HT-29 (cell line): ENCODE measurements at regions not wholly inside any gene's neighbourhood (a gene's known extent, or its start where the extent isn't known, plus 50 kb on each side); places are given as distances from the start of the nearest gene placed in this dataset.

ENCODE experiments used
- DNase-seq: peaks from one replicate; pipeline ENCODE4 v3.0.0-alpha.2; 2015; ENCODE audit warnings: low spot score

DNA sequence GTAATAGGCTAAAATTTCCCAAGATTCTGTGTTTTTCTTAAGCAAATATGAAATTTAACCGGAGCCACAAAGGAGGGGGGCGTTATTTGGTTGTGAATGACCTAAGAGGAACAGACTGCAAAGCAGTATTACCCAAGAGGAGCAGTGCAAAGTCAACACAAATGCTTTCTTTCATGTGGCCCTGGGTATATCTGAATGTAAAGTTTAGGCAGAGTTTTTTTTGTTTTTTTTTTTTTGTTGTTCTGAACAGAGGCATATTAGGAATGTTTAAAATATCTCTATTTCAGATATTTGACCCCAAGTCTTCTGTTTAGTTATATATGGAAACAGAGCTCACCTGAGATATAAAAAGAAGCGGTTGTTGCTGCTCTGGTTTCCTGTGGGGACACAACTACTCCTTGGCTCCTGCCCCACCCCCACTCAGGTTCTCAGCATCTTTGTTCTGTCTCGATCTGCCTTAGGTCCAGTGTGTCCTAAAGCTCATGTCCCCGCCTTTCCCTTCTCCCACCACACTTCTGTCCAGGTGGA lies 220.7 kb downstream of the RFC3 start:
- no peak for DNase-seq

DNA sequence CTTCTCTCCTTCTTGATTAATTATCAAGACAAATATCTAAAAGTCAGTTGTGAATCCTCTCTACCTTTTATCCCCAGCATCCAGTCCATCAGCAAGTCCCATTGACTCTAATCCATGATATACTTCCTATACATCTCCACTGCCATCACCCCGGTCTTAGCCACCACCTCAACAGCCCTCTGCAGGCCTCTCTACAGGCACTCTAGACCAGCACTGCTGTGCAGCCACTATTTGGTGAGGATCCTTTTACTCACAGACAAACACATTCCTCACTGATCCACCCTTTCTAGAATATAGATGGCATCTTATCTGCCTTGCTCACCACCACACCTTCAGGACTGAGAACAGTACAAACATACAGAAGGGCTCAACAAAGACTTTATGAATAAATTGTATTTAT lies 221.7 kb downstream of the RFC3 start:
- no peak for DNase-seq

DNA sequence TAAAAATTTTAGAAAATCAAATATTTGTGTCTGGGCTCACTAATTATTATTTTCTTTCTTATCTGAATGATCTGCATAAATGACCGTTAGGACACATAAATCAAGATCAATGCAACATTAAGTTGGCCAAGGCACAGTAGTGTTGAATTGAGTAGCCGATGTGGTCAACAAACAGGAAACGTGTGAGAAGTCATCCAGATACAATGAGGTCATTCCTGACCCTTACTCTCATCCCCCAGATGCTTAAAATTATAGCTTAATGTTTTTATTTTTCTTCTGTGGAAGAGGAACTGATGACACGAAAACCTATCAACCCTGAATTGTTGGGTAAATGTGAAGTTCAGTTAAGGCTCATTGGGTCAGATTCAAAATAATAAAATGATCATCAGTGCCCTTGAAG lies 222.9 kb downstream of the RFC3 start:
- no peak for DNase-seq

DNA sequence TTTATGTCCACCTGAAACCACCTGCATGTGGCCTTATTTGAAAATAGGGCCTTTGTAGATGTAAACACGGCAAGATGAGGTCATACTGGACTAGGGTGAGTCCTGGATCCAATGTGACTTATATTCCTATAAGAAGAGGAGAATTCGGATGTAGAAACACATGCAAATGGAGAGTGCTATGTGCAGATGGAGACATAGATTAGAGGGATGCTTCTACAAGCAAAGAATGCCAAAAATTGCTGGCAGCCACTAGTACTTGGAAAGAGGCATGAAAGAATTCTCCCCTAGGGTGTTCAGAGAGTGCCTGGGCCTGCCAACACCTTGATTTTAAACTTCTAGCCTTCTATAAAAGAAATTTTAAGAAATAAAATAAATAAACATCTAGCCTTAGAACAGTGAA lies 226.1 kb downstream of the RFC3 start:
- no peak for DNase-seq

DNA sequence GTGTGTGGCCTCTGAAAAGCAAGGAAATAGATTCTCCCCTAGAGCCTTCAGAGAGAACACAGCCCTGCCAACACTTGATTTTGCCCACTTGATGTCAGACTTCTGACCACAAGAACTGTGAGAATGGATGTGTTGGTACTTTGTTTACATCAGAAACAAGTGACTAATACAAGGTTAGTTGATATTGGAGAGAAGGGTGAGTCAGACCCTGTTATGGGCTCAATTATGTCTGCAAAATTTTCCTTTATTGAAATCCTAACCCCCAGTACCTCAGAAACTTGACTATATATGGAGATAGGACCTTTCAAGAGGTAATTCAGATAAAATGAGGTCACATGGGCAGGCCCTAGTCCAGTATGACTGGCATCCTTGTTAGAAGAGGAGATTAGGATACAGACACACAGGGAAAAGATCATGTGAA lies 226.7 kb downstream of the RFC3 start:
- peak; percentile 23 for DNase-seq

DNA sequence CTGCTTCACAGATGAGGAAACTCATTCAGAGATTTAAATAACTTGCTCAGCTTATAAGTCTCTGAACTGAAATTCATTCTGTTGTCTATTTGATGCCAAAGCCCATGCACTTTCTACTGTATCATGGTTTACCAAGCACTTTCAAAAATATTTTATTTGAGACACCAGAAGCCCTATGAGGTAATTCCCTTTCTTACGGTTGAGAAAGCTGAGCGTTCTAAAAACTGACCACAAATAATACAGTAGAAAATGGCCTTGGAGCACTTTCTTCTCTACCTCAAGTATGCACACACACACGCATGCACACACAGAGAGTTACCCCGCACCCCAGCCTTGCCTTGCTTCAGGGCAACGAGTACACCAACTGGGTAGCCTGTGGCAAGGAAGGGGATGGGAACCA lies 228.5 kb downstream of the RFC3 start:
- no peak for DNase-seq

DNA sequence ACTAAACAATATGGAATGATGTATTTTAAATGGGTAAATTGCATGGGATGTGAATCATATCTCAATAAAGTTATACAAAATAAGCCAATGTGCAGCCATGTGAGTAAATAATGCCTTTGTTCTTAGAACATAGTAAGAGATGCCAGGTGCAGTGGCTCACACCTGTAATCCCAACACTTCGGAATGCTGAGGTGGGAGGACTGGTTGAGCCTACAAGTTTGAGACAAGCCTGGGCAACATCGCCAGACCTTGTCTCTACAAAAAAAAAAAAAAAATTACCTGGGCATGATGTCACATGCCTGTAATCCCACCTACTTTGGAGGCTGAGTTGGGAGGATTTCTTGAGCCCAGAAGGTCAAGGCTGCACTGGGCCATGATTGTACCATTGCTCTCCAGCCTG lies 230.7 kb downstream of the RFC3 start:
- DNase-seq = no peak

DNA sequence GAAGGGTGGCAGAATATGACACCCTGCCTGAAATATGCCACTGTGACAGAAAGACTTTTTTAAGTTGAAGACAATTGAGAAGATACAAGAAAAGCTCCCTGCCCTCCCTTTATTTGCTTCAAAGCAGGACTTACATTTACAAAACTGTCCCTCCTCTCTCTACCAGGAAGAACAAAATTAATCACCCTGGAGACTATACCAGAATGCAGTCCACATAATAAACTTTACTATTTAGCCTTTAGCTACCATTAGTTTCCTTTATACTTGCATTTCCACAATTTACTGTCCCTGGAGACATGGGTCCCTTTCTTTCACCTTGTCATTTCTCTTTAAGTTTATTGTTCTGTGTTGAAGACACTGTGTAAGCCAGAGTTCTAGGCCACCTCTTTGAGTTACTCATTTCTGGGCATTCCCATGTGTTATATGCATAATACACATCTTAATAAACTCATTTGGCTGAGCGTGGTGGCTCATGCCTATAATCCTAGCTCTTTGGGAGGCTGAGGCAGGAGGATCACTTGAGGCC lies 238.8 kb downstream of the RFC3 start:
- DNase-seq = no peak

DNA sequence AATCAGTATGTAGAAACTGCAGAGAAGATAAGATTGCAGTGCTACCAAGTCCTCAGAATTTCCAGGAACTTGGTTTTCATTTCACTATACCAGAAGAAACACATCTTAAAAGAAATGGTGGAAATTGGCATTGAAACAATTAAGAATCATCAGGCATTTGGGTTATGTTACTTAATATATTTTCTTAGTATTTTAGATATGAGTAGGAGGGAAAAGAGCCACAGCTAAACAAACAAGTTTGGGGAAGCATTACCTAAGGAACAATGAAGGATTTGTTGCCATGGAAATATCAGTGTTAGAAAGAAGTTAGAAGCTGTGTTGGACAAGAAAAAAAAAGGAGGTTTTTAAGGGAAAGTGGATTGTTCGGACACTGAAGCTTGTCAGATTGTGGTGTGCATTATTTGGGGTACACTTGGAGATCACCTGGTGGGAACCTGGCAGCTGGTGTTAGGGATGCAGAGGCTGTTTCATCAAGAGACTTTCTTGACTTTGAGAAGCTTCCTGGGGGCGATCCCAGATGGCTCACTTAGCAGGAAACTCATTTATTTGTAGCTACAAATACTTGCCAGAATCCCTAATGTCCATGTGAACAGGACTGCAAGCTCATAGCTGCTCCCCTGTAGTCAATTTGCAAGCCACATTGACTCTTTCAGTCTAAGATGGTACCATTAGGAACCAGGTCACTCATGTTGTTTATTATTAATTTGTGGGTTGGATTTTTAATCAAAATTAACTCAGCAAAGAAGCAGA lies 246.7 kb downstream of the RFC3 start:
- DNase-seq = no peak

DNA sequence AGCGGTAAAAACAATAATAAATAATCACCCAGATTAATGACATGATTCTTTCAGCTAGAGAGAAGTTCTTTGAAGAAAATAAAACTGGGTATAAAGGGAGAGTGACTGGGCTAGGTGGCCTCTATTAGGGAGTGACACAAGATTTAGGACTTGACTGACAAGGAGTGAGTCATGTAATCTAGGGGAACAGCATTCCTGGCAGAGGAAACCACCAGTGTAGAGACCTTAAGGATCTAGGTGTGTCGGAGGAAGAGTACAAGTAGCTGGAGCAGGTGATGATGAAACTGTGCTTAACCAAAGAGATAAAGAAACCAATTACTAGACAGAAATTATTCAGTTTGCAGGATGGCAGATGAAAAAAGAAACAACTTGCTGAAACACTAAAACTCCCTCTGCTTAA lies 248.0 kb downstream of the RFC3 start:
- DNase-seq = peak; percentile 74

DNA sequence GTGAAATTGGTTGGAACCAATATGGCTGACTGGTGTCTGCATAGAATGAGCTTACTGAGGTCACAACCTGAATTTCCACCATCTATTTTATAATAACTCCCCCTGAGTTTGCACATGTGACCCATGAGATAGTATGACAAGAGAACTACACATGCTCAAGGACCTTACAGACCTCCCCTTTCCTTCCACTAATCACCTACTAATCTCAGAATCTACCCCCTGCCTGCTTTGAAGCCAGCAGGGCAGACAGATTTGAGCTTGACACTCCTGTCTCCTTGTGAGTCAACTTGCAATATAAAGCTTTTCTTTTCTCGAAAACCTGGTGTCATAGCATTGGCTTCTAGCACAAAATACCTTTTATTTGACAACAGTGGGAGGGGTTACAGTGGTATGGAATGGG lies 248.4 kb downstream of the RFC3 start:
- no peak for DNase-seq

DNA sequence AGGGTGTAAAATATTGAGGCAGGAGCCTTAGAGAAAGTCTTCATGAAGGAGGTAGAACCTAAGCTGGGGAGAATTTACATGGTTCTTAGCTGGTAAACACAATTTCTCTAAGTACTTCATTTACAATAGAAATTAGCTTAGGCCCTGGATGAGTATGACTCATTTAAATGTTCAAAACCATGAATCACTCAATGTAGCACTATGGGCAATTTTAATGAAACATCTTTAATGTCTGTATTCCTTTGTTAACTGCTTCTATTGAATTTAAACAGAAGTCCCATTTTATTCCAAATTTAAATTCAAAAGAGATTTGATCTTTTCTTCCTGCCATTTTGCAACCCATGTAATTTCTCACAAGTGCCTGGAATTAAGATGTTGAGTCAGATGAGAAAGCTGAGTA lies 252.1 kb downstream of the RFC3 start:
- DNase-seq = no peak

DNA sequence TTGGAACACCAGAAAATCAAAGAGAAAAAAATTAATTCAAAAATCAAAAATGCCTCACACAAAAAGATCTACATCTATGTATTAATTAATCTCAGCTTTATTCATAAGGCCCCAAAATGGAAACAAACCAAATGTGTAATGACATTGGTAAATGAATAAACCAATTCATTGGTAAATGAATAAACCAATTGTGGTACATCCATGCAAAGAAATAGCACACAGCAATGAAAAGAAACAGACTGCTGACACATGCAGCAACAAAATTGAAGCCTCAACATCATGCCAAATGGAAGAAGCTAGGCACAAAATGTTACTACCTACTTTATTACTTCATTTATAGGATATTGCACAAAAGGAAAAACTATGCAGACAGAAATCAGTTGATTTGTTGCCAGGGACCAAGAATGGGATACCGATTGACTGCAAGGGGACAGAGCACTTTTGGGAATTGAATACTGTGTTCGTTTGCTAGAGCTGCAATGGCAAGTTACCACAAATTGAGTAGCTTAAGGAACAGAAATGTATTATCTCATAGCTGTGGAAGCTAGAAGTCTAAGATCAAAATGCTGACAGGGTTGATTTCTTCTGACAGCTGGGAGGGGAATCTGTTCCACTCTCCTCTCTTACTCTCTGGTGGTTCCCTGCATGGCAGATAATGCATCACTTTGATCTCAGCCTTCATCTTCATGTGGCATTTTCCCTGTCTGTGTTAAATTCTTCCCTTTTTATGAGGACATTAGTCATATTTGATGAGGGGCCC lies 252.8 kb downstream of the RFC3 start:
- no peak for DNase-seq

DNA sequence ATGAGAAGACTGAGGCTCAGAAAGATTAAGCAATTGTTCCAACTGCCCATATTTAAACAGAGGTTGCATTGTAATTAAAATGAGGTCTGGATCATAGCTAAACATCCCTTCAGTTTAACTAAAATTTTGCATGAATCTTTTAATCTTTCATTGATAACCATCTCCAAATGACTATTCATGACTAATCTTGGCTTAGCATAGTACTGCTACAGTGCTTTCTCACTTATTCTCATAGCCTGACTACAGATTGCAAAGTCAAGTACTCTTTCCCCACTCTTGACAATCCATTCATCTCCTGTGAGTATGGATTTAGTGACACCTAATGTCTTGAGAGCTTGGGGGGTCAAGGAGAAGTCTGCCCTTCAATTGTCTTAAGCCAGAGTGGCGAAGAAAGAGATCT lies 258.4 kb downstream of the RFC3 start:
- no peak for DNase-seq

DNA sequence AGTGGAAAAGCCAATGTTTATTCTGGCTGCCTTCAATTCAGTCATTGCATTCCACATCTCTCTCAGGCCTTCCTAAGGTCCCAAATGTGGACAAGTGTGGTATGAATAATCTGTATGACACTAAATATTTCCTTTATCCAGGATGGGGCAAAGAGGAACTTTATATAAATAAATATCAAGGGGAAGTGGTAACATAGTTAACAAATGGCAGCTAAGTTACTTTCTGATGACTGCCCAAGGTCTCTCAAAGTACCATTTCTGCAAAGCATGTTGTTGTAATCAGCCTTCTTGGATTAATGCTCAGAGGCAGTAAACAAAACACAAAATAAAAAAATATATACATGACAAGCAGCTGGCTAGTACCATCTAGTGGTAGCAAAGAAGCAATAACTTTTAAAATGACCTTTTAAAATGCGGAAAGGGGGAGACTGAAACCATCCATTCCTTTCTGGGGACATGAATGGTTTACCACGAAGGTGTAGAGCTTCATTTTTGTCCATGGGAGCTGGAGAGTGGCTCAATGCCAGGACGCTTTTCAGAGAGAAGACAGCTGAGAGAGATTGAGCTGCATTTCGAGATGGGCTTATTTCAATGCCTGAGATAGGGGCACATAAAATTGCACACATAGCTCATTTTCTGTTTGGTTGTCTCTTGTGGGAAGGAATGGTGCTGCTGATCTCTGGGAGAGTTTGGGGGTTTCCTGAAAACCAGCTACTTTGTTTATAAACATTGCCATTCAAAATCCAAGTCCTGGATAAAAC lies 259.2 kb downstream of the RFC3 start:
- DNase-seq = peak; percentile 58

DNA sequence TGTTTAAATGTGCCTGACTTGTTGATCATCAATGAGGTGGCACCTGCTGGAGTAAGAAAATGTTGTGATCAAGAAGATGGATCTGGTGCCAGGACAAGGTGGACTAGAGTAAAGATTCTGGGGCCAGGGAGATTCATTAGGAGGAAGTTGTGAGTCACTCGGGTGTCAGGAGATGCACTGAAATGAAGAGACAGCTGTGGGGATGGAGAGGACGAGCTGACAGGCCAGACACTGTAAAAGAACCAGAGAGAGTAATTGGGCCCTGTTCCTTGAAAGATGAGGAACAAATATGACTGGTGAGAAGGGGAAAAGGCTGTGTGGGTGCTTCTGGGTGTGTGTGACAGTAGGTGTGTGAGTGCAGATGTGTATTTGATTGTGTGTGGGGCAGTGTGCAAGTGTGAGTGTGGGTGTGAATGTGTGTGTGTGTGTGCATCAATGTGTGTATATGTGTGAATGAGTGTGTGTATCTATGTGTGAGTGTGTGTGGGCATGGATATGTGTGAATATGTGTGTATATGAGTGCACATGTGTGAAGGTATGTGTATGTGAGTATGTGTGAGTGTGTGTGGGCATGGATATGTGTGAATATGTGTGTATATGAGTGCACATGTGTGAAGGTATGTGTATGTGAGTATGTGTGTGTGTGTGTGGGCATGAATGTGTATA lies 260.5 kb downstream of the RFC3 start:
- DNase-seq = no peak

DNA sequence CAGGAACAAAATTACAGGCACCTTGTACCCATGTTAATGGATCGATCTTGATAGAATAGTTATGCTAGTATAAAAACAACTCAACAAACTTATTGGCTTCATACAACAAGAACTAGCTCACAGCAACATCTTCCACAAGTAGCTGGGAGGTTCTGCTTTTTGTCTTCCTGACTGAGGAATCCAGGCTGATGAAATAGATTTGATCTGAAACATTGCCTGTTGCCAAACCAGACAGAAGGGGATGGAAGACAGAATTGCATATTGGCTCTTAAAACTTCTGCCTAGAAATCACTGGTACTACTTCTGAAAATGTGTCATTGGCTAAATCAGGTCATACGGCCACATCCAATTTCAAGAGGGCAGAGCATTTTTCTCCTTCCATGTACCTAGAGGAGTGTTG lies 267.3 kb downstream of the RFC3 start:
- DNase-seq = no peak

DNA sequence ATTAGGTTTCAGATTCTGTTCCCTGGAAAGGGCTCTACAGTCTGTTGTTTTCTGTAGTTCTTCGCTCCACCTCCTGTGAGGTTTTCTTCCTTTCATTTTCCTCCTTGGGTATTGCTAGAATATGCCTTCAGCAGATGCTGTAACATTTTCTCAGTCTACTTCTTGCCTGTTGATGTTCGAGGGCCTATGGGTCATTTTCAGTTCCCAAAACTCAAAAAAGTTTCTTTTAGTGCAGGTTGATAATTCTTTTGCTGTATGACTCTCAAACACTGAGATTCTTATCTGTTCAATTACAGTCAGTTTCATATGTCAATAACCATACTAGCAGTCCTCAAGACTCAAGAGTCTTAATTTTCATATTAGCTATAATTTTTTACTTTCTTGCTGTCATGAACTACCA lies 268.3 kb downstream of the RFC3 start:
- no peak for DNase-seq

DNA sequence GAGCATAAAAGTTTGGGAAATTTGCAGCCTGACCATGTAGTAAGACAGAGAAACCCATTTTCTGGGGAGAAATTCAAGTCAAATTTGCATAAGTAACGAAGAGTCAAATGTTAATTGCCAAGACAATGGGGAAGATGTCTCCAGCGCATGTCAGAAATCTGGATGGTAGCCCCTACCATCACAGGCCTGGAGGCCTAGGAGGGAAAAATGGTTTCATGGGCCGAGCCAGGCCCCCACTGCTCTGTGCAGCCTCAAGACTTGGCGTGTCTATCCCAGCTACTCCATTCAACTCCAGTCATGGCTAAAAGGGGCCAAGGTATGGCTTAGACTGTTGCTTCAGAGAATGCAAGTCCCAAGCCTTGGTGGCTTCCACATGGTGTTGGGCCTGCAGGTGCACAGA lies 269.8 kb downstream of the RFC3 start:
- DNase-seq = no peak

DNA sequence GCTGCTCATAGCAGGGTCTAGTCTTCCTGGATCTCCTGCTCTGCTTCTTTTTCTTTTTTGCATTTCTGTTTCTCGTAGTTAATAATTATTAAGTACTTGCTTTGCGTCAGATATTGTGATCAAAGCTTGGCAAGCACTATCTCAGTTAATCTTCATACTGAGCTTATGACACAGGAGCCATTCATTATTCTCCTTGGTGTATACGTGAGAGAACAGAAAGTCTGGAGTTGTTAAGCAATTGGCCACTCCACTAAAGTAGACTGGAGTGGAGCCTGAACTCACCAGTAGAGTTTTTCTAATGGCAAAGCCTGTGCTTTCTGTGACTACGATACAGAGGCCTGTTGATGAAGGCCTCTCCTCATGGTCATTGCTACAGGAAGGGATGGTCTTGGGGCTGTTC lies 285.9 kb downstream of the RFC3 start:
- no peak for DNase-seq

DNA sequence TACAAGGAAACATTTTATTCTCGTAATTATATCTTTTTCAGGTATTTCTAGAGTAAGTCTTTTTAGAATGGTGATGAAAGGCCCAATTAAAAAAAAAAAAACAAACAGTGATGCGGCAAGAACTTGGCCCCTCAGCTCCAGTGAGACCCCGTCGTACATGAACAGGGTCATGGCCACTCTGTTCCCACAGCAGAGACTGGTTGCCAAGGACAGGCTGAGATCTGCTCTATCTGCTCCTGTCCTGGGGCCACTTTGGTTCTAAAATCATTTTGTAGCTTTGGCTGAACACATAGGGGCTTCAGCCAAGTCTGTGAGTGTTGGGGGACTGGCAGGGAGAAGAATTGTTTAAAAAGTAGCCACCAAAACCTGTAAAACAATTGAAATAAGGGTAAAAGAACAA lies 286.9 kb downstream of the RFC3 start:
- DNase-seq = no peak

DNA sequence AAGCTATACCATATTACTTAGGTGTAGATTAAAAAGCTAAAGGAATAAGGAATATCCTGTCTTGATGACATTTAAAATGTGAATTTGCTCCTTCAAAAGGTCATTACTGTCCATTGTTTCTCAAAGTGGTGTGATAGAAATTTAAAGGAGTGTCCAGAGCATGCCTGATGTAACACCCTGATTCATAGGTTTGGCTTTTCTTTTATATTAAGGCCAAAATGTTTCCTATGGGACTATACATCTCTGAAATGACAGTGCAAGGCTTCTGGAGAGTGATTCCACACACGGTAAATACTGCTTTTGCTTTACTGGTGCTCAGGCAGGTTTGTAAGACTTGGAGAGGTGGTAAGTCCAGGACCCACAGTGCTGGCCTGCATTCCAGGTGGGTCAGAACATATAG lies 289.9 kb downstream of the RFC3 start:
- DNase-seq = no peak
